Upper lobe of left lung (tissue), 4 donors: ENCODE measurements at regions not wholly inside any gene's neighbourhood (a gene's known extent, or its start where the extent isn't known, plus 50 kb on each side); places are given as distances from the start of the nearest gene placed in this dataset.

Source experiments
- EP300 ChIP-seq, 4 donors: sonication (generic); formaldehyde crosslinking; IDR thresholded peaks; one replicate each; pipeline ENCODE4 v1.5.1; 2017; ENCODE audit warnings: antibody characterized with exemption in 4 of 4, control low read depth in 2 of 4
- TF ChIP-seq, protein P1 (sequence below), 6 experiments: fragments of 450-650 bp in 4 of 6; fragments of 200-600 bp in 2 of 6; sonication (generic) in 2 of 6; IDR thresholded peaks; one replicate each; pipeline ENCODE4 v1.5.1; 2016 to 2019; ENCODE audit warnings: antibody characterized with exemption in 6 of 6

DNA sequence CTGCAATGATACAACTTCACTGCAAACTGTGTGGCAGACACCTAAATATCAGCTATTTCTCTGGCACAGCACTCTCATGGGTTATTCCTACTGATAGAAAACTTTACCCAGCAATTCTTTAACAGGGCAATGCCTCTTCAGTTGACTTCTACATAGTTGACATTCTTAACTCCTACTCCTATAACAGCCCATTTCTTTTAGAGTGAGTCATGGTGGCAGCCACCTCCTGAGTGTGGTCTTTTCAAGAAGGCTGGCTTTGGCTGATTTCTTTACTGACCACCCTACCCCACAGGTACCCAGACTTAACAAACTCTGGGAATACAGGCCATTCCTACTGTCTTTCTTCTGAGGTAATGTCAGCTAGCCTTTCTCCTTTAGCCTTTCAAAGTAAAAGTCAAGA lies 805.8 kb upstream of the ADGRL2 start:
- TF ChIP-seq, protein P1, sequence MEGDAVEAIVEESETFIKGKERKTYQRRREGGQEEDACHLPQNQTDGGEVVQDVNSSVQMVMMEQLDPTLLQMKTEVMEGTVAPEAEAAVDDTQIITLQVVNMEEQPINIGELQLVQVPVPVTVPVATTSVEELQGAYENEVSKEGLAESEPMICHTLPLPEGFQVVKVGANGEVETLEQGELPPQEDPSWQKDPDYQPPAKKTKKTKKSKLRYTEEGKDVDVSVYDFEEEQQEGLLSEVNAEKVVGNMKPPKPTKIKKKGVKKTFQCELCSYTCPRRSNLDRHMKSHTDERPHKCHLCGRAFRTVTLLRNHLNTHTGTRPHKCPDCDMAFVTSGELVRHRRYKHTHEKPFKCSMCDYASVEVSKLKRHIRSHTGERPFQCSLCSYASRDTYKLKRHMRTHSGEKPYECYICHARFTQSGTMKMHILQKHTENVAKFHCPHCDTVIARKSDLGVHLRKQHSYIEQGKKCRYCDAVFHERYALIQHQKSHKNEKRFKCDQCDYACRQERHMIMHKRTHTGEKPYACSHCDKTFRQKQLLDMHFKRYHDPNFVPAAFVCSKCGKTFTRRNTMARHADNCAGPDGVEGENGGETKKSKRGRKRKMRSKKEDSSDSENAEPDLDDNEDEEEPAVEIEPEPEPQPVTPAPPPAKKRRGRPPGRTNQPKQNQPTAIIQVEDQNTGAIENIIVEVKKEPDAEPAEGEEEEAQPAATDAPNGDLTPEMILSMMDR (IDR thresholded peaks at IDR 0.05), result no peak
- TF ChIP-seq EP300 (IDR thresholded peaks at IDR 0.05), result no peak
